GM21515 (cell line): ENCODE measurements at regions not wholly inside any gene's neighbourhood (a gene's known extent, or its start where the extent isn't known, plus 50 kb on each side); places are given as distances from the start of the nearest gene placed in this dataset.

Experiments used
- ATAC-seq: cut with Tn5 transposase; IDR thresholded peaks from one replicate; pipeline ENCODE4 v1.9.1; 2021; ENCODE audit not compliant: unreplicated experiment

DNA sequence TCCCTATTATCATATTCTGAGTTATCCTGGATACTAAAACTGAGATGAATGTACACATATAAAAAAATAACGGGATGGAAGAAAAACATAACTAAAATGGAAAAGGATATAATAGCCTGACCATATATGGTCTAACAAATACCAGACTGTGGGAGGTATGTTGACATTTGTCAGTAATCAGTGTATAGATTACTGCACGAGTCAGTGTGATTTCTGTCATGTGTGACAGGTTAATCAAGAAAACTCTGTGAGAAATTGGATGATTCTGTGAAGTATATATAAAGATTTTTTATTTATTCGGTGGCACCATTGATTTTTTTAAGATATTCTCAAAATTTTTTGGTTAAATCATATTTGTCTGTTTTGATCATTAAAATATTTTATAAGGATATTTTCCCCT lies 547.3 kb upstream of the B3GALT2 start:
- ATAC-seq: no peak

DNA sequence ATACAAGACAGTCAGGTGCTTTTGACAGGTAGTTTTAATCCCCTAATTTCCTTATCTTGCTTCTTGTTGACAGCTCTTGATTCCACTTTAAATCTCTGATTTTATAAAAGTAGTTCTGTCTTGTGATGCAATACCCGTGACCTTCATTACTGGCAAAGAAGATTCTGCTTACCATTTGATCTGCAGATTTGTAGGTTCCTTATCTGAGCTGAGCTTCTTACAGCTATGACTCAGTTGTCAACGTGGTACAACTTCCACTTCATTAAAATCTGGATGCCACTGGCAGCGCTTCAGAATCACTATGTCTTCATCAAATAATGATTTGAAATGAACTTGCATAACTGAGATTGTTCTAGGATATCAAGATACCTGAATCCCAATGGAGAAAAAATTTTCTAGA lies 543.6 kb upstream of the B3GALT2 start:
- no peak for ATAC-seq

DNA sequence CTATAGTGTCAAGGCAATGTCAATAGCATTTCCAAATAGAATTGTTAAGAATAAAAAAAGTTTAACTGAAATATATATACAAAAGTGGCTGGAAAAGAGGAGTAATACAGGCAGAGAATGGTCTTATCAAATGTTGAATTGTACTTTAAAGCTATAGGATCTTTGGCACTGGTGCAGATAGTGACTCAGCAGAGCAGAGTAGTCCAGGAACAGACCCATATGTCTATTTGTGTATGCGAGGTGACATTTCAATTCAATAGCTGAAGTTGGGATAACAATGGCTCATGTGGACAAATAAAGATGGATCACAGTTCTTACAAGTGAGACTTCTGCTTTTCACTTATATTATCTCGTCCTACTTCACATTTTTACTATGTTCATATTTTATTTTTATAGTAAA lies 543.0 kb upstream of the B3GALT2 start:
- no peak for ATAC-seq

DNA sequence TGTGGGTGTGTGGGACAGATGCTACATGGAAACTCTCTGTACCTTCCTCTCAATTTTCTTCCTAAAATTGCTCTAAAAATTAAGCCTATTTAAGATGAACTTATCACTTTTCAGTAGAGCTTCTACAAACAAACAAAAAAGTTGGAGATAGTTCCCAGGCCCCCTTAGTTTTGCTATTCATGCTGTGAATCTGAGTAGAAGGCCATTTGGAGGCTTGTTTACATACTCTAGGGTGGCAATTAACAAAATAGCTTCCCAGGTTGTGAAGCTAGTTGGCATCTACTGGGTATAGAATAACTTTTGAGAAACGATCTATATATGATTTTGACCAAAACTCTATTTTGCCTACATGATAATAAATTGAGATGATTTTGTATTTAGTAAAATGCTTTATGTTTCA lies 541.4 kb upstream of the B3GALT2 start:
- ATAC-seq: no peak

DNA sequence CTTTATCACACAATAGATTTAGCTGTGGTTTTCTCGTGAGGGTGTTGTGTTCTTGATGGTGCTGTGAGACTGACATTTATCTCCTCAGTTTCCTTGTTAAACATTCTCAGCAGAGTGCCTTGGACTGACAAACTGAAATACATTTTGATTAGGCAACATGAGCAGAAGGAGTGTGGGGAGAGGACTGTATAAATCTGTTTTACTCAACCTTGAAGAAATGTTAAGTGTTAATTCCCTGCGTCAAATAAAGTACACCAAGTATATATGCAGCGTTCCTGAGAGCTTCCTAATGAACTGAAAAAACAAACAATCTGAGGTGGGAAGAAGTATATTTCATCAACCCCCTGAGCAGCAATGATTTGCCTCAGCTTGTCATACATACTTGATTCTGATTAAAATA lies 540.3 kb upstream of the B3GALT2 start:
- ATAC-seq: no peak

DNA sequence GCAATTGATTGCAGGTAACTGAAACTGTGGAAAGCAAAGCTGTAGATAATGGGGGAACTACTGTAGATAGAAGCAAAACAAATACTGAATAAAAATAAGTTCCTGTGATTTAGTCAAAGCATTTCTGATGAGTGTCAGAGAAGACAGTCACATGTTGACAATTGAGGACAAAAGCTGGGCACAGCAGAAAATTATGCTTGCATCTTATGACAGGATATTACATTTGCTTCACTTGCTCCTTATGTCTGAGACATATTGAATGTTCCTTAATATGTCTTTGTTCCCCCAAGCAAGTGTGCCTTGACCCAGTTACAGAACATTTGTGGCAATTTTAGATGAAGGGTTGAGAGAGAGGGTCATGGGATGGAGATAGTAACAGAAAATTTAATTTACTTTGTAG lies 526.0 kb upstream of the B3GALT2 start:
- no peak for ATAC-seq

DNA sequence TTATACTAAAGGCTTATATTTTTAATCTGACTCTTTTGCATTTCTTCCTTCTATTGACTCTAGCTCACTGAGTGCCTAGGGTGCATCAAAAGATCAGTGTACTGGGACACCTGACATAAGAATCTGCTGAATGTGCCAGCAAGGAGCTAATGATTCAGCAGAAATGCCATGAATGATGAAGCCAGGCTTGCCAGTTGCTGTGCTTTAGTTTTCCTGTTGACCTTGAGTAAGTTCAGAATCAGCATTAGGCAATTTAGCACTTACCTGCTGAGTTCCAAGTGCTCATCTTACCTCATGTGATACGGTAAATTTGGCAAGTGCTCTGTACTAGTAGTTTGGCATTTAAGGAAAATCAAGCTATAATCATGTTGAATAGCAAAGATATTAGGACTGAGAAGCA lies 523.2 kb upstream of the B3GALT2 start:
- no peak for ATAC-seq

DNA sequence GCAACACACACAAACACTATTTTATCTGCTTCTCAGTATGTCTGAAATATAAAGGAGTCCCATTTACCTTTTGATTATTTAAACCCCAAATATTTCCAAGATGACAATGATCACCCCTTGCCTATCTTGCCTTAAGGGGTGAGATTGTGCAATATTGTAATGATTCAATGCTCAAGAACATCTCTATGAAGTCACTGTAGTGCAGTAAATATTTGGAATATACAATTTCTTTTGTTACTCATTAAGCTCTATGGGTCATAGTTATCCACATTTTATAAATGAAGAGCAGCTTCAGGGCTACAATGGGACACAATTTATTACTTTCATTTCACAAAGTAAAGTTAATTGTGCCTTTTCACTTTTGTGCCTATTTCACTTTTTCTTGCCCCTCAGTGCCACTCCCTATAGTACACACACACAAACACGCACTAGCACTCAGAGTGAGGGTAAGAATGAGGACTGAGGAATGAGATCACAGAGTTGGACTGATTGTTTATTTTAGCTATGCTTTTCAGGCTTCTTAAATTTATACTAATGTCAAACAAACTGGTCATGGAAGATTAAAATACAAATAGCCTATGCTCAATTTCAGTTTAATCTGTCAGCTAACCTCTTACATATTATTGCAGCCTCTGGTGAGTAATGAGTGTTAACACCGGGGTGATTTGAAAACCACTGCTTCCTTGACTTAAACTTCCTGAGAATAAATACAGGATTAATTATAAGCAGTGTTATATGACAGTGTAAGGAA lies 521.0 kb upstream of the B3GALT2 start:
- ATAC-seq: no peak

DNA sequence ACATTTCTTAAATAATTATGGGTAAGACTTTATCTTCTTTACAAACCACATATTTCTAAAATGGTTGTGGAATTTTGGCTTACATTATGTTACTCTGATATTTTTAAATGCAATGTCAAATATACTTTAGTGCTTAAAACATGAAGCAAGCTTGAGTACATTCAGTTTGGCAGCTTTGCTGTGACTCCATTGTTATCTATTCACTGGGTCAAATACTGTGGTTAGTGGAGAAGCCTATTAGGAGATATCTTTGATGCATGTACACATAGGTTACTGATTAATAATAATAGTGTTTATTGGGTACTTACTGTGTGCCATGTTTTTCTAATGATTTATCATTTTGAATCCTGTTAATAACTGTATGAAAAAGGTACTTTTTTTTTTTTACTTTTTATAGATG lies 520.4 kb upstream of the B3GALT2 start:
- no peak for ATAC-seq

DNA sequence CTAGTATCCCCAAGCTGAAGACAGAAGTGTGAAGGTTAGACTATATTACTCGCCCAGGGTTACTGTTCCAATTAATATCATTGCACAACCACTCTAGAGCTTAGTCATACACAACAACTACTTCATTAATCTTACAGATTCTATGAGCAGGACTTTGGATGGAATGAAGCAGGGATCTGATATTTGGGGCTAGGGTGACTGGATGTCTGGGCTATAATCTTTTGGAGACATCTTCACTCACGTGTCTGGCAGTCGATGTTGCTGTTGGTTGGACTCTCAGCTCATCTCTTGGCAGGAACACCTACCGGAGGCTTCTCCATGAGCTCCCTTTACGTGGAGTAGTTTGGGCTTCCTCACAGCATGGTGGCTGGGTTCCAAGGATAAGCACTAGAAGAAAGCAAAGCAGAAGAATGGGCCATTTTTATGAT lies 519.2 kb upstream of the B3GALT2 start:
- no peak for ATAC-seq

DNA sequence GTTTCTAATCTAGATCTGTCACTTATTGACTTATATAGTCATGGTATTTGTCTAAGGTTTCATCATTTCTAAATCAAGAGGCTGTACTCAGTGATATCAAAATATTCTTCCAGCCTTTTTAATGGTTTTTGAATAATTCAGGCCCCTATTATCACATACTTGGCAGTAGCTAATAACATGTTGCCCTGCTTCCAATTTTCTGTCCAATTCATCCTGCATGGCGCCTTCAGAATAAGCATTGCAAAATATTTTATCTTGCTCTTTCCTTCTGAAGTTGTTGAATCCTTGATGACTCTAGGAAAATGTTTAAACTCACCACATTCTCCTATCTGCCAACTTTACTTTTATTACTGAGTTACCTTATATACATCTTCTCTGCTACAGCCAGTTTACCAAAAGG lies 517.2 kb upstream of the B3GALT2 start:
- no peak for ATAC-seq

DNA sequence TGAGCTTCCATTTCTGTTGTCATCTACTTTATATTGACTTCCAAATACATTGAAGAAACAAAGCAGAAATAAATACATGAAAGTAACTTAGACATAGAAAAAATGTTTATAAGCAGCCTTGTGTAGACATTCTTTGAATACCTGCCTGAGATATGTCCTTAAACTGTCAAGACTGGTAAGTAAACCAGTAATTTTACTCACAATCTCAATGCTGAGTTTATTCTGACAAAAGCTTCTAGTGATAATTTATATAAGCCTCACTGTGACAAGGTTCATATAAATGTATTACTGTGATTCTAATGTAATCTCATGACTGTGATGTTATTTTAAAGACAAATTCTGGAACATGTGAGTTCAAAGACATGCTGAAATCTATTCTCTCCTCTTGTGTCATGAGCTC lies 516.7 kb upstream of the B3GALT2 start:
- no peak for ATAC-seq

DNA sequence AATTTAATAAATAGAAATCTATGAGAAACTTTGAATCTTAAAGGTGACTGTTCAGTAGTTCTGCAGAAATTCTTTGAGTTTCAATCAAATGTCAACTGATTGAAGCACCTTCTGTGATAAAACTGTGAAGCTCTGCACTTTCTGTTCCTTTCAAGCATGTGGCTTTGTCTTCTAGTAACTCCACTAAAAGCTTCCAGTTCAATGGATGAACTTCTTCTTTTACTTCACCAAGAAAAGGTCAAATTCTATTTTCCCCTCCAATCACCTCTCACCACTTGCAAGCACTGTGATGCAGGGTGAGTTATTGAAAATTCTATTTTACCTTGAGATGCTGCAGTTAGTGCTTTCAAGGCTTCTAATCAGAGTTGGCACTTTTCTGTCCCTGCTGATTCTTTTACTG lies 515.3 kb upstream of the B3GALT2 start:
- ATAC-seq: no peak

DNA sequence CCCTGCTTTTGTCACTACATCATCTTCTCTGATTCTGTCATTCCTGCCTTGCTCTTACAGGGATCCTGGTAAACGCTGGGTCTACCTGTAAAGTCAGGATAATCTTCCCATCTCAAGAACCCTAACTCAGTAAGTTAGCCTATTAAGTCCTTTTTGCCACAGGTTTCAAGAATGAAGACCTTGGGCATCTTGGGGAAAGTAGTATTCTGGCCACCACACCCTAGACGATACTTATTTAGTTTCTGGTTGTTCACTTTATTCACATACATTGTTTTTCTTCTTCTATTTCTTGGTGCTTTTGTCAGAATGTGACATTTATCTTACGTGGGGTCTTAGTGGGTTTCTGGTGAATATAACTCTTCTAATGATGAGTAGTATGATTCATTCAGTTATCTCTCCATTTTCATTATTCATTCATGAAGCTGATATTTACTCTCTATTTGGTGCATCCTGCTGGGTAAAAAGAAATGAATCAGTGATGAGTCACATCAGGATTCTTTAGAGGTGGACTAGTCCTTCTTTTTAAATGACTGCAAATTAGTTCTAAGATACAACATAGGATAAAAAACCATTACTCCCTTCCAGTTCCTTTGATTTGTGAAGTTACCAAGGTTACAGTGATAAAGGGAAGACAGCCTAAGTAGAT lies 514.4 kb upstream of the B3GALT2 start:
- no peak for ATAC-seq

DNA sequence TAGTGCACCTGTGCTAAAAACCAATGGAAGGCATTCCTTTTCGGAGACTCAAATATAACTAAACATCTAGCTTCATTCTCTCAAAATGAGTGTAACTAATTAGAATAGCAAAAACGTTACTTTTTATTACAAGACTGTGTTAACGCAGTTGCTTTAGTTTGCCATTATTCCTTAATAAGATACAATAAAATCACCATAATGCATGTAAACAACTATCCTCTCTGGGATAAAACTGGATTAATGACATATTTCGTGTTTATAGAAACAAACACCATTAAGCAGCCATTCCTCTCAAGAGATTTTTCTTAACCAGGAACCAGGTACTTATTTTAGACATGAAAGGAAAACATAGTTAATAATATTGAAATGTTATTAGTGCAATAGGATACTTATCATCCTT lies 512.8 kb upstream of the B3GALT2 start:
- ATAC-seq: no peak

DNA sequence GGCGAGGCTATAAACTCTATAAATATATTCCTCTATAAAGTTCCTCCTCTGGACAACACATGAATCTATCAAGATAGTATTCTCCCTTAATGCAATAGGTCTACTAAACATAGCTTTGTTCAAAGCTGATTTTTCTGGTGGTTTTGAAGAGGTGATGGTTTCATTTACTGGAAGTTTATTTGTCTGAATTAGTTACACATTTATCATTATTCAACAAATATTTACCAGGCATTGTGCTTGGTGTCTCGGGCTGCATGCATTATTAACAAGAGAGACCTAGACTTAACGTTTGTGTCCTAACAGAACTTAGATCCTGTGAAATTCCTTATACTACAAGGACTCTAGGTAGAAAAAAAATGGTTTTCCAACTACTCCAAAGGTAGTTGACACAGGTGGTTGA lies 511.4 kb upstream of the B3GALT2 start:
- no peak for ATAC-seq

DNA sequence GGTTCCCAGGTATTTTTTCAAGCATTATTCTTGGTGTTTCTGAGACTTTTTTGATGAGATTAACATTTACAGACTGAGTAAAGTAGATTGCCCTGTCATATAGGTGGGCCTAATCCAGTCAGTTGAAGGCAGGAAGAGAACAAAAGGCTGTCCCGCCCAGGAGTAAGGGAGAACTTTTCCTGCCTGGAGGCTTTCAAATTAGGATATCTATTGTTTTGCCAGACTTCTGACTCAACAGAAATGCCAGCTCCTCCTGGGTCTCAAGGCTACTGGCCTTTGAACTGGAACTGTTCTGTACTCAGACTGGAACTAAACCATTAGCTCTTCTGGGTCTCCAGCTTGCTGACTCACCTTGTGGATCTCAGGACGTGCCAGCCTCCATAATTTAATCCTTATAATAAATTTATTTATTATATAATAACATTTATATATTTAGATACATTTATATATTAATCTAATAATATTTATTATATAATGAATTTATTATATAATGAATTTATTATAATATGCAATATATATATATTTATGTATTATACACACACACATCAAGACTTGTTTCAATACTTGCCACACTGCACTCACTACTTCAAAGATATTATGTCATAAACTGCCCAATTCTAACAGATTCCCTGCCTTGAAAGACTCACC lies 510.8 kb upstream of the B3GALT2 start:
- no peak for ATAC-seq

DNA sequence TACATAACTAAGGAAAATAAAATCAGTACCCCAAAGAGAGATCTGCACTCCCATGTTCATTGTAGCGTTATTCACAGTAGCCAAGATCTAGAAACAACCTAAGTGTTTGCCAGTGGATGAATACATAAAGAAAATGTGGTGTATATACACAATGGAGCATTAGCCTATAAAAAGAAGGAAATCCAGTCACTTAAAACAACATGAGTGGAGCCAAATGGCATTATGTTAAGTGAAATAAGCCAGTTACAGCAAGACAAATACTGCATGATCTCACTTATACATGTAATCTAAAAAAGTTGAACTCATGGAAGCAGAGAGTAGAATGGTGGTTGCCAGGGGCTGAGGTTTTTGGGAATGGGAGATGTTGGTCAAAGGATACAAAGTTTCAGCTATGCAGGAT lies 508.3 kb upstream of the B3GALT2 start:
- ATAC-seq: no peak

DNA sequence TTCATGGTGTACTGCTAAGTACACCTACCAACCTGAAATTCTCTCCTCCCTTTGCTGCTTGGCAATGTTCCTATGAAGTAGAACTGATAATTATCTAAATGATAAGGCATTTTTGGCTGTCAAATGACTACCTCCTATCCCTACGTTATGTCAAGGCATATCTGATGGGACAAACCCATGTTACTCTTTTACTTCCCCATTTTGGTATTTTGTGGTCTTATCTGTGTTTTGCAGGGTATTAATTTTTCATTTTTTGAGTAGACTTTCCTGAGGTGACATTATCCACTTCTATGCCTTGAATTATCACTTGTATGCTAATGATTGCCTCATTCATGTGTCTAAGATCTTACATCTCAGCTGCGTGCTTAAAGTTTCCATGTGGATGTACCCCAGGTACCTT lies 499.6 kb upstream of the B3GALT2 start:
- no peak for ATAC-seq

DNA sequence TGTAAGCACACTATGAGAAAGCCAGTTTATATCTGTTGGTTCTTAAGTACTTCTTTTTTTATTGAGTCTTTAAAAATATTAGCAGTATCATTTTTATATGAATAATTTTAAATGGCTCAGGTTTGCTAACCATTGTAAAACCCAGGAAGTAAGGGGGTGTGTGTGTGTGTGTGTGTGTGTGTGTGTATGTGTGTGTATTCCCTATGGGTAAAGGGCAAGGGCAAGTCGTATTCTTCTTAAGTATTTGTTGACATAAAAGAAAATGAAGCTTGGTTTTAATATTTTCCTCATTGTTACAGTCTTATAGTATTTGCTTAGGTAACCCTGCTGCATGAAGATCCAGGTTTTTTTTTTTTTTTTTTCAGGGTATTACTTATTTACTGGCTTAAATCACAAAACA lies 495.0 kb upstream of the B3GALT2 start:
- no peak for ATAC-seq

DNA sequence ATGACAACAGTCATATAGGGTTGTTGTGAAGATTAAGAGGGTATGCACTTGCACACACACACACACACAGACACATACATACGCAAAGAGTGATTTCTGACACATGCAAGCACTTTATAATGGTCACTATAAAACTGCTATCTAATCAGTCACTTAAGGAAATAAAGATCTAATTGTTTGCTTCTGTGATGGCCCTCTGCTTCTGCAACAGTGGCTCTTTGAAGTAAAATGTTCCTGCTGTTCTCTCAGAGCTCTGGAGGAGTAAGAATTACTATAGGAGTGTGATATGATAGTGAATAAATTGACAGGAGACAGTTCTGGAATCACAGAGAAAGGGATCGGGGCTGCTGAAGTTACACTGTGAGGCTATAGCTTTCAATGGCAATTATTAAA lies 494.5 kb upstream of the B3GALT2 start:
- ATAC-seq: no peak

DNA sequence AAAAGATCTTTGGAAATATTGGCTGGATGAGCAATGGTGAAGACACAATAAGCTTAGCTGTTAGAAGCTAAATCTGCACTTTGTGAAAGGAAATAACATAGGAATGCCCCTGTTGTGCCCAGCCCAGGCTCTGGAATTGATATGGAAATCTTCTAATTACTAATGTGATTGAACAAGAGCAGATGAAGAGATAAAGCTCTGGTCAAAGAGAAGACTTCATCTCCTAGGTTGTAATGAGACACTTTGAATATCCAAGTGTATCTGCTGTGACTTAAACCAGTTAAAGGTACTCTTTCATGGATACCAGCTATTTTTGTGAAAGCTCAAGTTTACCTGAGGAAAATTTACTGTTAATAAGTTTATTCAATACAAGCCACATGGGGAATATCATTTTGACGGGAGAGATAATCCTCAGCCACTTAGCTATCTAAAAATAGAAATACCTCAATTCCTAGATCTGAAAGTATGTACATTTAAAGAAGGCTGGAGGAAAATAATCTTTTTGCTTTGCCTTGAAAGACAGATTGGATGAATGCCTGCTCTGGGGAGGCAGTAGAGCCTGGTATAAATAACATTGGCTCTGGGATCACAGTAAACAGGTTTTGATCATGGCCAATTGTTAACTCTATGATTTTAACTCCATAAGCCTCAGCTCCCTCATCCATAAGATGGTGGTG lies 494.0 kb upstream of the B3GALT2 start:
- ATAC-seq: no peak
